ENCODE measurements at regions not wholly inside any gene's neighbourhood (a gene's known extent, or its start where the extent isn't known, plus 50 kb on each side); places are given as distances from the start of the nearest gene placed in this dataset.

GRCh38 chr9:81390792-81391456 lies 298.4 kb downstream of the TLE1 start:
- peak overlapping the region in 5 of 11 experiments; percentile 1 to 39 (median 20); a peak in 4 of 22 replicates for H3K4me2 ChIP-seq
- H3K9ac ChIP-seq = no peak overlapping the region
- no peak overlapping the region for H3K4me3 ChIP-seq
- no peaks in the 10 kb centered on the region for H4K20me1 ChIP-seq
- H3K4me1 ChIP-seq = peaks cover 9 to 24% (median 16%) of the 10 kb centered on the region in 10 experiments; a peak in 16 of 20 replicates
- H3K27me3 ChIP-seq = no peaks in the 10 kb centered on the region
- no peaks in the 10 kb centered on the region for H3K36me3 ChIP-seq
- H3K9me3 ChIP-seq (replicated peaks in 1 of 11) = peaks cover 0 to 10% (median 0%) of the 10 kb centered on the region in 11 experiments; a peak in 2 of 22 replicates
- no peak overlapping the region for H3K27ac ChIP-seq
- TF ChIP-seq Cebpa-rat (IDR thresholded peaks at IDR 0.05) = no peak

DNA sequence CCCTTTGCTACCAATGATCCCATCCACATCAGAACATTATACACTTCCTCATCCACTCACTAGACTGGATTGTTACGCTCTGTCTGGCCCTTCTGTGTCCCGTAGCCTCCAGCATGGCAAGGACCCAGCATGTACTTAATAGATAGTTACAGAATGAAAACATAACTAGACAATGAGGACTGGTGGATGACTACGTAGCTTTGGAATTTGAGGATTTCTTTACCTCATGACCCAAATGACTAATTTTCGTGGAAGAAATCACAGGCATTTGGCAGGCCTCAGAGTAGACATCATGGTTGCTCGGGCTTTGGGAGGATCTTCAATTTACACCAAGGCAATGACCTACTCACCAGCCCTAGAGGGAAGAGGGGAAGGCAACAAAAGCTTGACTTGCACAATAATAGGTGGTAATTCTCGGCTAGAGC lies 299.8 kb downstream of the TLE1 start:
- no peaks in the 10 kb centered on the region for H3K36me3 ChIP-seq
- no peak overlapping the region for H3K4me2 ChIP-seq
- H3K9me3 ChIP-seq (replicated peaks in 1 of 11) = peaks cover 0 to 10% (median 0%) of the 10 kb centered on the region in 11 experiments; a peak in 2 of 22 replicates
- no peaks in the 10 kb centered on the region for H3K27me3 ChIP-seq
- no peak overlapping the region for H3K27ac ChIP-seq
- TF ChIP-seq Cebpa-rat (IDR thresholded peaks at IDR 0.05) = no peak
- no peak overlapping the region for H3K4me3 ChIP-seq
- H3K9ac ChIP-seq = no peak overlapping the region
- H4K20me1 ChIP-seq = no peaks in the 10 kb centered on the region
- H3K4me1 ChIP-seq = peaks cover 7 to 23% (median 16%) of the 10 kb centered on the region in 10 experiments; a peak in 15 of 20 replicates

- no peak overlapping the region for H3K27ac ChIP-seq
- no peak overlapping the region for H3K4me2 ChIP-seq
- peaks cover 0 to 10% (median 0%) of the 10 kb centered on the region in 11 experiments; a peak in 2 of 22 replicates for H3K9me3 ChIP-seq (replicated peaks in 1 of 11)
- no peak overlapping the region for H3K4me3 ChIP-seq
- H3K9ac ChIP-seq = no peak overlapping the region
- no peaks in the 10 kb centered on the region for H3K27me3 ChIP-seq
- H3K36me3 ChIP-seq = no peaks in the 10 kb centered on the region
- H4K20me1 ChIP-seq = no peaks in the 10 kb centered on the region
- no peak for TF ChIP-seq Cebpa-rat (IDR thresholded peaks at IDR 0.05)
- H3K4me1 ChIP-seq = peaks cover 7 to 27% (median 20%) of the 10 kb centered on the region in 10 experiments; a peak in 15 of 20 replicates
Observed at GRCh38 chr9:81388831-81389230, 300.5 kb downstream of the TLE1 start.

GRCh38 chr9:81387360-81388106 lies 301.8 kb downstream of the TLE1 start:
- TF ChIP-seq Cebpa-rat (IDR thresholded peaks at IDR 0.05) = no peak
- peaks cover 7 to 32% (median 20%) of the 10 kb centered on the region in 10 experiments; a peak in 15 of 20 replicates for H3K4me1 ChIP-seq
- H3K4me2 ChIP-seq = no peak overlapping the region
- no peak overlapping the region for H3K27ac ChIP-seq
- no peaks in the 10 kb centered on the region for H3K27me3 ChIP-seq
- no peak overlapping the region for H3K9ac ChIP-seq
- H3K36me3 ChIP-seq = no peaks in the 10 kb centered on the region
- H3K9me3 ChIP-seq (replicated peaks in 1 of 11) = peaks cover 0 to 10% (median 0%) of the 10 kb centered on the region in 11 experiments; a peak in 1 of 22 replicates
- H4K20me1 ChIP-seq = no peaks in the 10 kb centered on the region
- H3K4me3 ChIP-seq = no peak overlapping the region

DNA sequence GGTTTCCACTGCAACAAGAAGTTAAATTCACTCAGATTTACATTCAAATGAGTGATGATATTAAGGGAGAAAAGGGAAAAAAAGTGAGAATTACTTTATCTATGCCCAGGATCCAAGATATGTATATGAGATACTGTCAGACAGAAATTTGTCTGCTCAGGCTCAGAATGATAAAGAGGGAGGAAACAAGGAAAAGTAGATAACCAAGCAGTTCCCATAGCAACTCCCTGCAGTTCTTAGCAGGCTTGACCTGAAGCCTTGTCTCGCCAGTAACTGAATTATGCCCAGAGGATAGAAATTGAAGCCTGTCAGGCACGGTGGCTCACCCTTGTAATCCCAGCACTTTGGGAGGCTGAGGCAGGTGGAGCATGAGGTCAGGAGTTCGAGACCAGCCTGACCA lies 304.4 kb downstream of the TLE1 start:
- no peak overlapping the region for H3K27ac ChIP-seq
- H3K4me3 ChIP-seq = no peak overlapping the region
- TF ChIP-seq Cebpa-rat (IDR thresholded peaks at IDR 0.05) = no peak
- no peak overlapping the region for H3K9ac ChIP-seq
- H3K36me3 ChIP-seq = no peaks in the 10 kb centered on the region
- no peaks in the 10 kb centered on the region for H3K27me3 ChIP-seq
- no peaks in the 10 kb centered on the region for H3K9me3 ChIP-seq (replicated peaks in 1 of 11)
- peak overlapping the region in 7 of 11 experiments; percentile 33 to 61 (median 54); a peak in 13 of 22 replicates for H3K4me2 ChIP-seq
- H3K4me1 ChIP-seq = peaks cover 9 to 50% (median 27%) of the 10 kb centered on the region in 10 experiments; a peak in 19 of 20 replicates
- no peaks in the 10 kb centered on the region for H4K20me1 ChIP-seq

- Histone ChIP-seq H3K9me3 (replicated peaks in 1 of 11) (no peaks in the 10 kb centered on the region), H3K36me3 (no peaks in the 10 kb centered on the region), H3K27ac (no peak overlapping the region), H3K4me2 (peak overlapping the region in 3 of 11 experiments; percentile 8 to 30 (median 15); a peak in 5 of 22 replicates), H3K4me1 (peaks cover 9 to 59% (median 27%) of the 10 kb centered on the region in 10 experiments; a peak in 19 of 20 replicates), H3K4me3 (no peak overlapping the region), H3K9ac (no peak overlapping the region), H4K20me1 (no peaks in the 10 kb centered on the region), H3K27me3 (no peaks in the 10 kb centered on the region)
- no peak for TF ChIP-seq Cebpa-rat (IDR thresholded peaks at IDR 0.05)
Observed at GRCh38 chr9:81382281-81382680, 307.1 kb downstream of the TLE1 start.

- H3K9me3 ChIP-seq (replicated peaks in 1 of 11) = no peaks in the 10 kb centered on the region
- no peaks in the 10 kb centered on the region for H3K27me3 ChIP-seq
- no peak for TF ChIP-seq Cebpa-rat (IDR thresholded peaks at IDR 0.05)
- H3K36me3 ChIP-seq = no peaks in the 10 kb centered on the region
- no peak overlapping the region for H3K4me3 ChIP-seq
- peak overlapping the region in 9 of 11 experiments; percentile 47 to 76 (median 57); a peak in 15 of 22 replicates for H3K4me2 ChIP-seq
- H4K20me1 ChIP-seq = no peaks in the 10 kb centered on the region
- H3K9ac ChIP-seq = no peak overlapping the region
- H3K4me1 ChIP-seq = peaks cover 9 to 65% (median 27%) of the 10 kb centered on the region in 10 experiments; a peak in 19 of 20 replicates
- H3K27ac ChIP-seq = no peak overlapping the region
Observed at GRCh38 chr9:81381694-81382093, 307.7 kb downstream of the TLE1 start.

DNA sequence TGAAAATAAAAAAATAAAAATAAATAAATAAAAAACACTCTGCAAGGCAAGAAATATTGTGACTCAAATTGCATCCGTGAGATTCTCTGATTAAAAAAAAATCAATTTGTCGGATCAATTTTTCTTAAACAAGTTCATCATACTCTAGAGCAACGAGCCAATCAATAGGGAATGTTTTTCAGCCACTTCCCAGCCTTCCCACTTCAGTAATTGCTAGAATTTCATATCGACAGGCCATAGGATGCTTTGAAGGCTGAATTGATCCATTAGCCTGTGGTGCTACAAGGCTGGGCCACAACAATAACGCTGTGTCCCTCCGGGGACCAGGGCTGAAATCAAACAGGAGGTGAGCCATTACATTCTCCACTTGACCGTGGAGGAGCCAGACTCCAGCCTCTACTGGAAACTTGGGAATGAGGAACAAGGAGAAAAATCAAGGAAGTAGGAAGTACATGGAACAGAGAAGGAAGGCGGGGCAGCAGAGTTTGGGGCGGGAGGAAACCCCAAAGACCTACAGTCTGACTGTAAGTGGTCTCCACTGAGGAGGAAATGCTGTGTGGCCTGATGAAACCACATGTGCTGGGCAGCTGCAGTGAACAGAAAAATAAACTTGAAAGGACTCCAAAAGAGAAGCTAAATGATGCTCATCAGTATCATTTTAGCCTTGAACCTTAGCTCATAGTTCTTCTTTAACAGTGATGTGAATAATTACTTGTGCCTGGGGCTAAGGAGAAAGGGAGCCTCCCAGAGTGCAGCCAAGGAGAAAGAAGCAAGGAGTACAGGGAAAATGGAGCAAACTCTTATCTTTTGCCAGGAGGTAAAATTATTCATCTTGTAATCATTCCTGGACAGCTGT lies 308.6 kb downstream of the TLE1 start:
- no peaks in the 10 kb centered on the region for H4K20me1 ChIP-seq
- no peak overlapping the region for H3K9ac ChIP-seq
- no peak overlapping the region for H3K27ac ChIP-seq
- peak overlapping the region; percentile 8 to 76 (median 53); a peak in 20 of 22 replicates for H3K4me2 ChIP-seq
- H3K36me3 ChIP-seq = no peaks in the 10 kb centered on the region
- H3K27me3 ChIP-seq = no peaks in the 10 kb centered on the region
- H3K4me3 ChIP-seq = 0 out of 20 replicates have a peak overlapping the region, but pooled peaks of 1 of the 10 experiments have one; percentile 7
- peaks cover 12 to 74% (median 33%) of the 10 kb centered on the region in 10 experiments for H3K4me1 ChIP-seq
- no peak for TF ChIP-seq Cebpa-rat (IDR thresholded peaks at IDR 0.05)
- no peaks in the 10 kb centered on the region for H3K9me3 ChIP-seq (replicated peaks in 1 of 11)

All from BLaER1 treated with 17β-estradiol and CSF1 and Interleukin-3, amounts not matched to agents 10 nM and 100 nM (cell line).